ENCODE measurements at regions not wholly inside any gene's neighbourhood (a gene's known extent, or its start where the extent isn't known, plus 50 kb on each side); places are given as distances from the start of the nearest gene placed in this dataset.

DNA sequence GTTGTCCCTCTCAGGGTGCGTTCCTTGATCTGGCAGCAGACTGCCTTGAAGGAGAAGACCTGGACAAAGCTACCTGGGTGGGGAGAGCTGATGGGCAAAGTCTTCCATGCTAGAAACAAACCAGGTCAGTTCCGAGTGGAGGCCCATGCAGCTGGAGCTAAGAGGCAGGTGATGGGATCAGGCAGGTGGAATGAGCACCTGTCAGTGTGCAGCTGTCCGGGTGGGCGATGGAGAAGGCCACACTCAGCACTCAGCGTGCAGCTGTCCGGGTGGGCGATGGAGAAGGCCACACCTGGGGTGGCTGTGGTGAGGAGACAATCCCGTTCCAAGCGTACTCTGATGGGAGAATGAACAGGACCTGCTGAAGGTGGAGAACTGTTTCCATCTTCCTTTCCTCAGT, 237.3 kb upstream of the MYT1L start:
- no peak for TF ChIP-seq PTRF (tag; IDR thresholded peaks at IDR 0.05)
- no peak for TF ChIP-seq POLR2AphosphoS5 (IDR thresholded peaks at IDR 0.05; ENCODE audit: control insufficient read depth, insufficient read depth, low read depth, low read length)
- no peak for TF ChIP-seq ZNF146 (CRISPR knock-in tag; IDR thresholded peaks at IDR 0.05; ENCODE audit: unreplicated experiment)
- TF ChIP-seq SNIP1 (IDR thresholded peaks at IDR 0.05; ENCODE audit: low read depth): no peak
- TF ChIP-seq ZNF561 (CRISPR knock-in tag; conservative IDR thresholded peaks at IDR 0.05): no peak
- TF ChIP-seq, protein P1, sequence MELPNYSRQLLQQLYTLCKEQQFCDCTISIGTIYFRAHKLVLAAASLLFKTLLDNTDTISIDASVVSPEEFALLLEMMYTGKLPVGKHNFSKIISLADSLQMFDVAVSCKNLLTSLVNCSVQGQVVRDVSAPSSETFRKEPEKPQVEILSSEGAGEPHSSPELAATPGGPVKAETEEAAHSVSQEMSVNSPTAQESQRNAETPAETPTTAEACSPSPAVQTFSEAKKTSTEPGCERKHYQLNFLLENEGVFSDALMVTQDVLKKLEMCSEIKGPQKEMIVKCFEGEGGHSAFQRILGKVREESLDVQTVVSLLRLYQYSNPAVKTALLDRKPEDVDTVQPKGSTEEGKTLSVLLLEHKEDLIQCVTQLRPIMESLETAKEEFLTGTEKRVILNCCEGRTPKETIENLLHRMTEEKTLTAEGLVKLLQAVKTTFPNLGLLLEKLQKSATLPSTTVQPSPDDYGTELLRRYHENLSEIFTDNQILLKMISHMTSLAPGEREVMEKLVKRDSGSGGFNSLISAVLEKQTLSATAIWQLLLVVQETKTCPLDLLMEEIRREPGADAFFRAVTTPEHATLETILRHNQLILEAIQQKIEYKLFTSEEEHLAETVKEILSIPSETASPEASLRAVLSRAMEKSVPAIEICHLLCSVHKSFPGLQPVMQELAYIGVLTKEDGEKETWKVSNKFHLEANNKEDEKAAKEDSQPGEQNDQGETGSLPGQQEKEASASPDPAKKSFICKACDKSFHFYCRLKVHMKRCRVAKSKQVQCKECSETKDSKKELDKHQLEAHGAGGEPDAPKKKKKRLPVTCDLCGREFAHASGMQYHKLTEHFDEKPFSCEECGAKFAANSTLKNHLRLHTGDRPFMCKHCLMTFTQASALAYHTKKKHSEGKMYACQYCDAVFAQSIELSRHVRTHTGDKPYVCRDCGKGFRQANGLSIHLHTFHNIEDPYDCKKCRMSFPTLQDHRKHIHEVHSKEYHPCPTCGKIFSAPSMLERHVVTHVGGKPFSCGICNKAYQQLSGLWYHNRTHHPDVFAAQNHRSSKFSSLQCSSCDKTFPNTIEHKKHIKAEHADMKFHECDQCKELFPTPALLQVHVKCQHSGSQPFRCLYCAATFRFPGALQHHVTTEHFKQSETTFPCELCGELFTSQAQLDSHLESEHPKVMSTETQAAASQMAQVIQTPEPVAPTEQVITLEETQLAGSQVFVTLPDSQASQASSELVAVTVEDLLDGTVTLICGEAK (IDR thresholded peaks at IDR 0.05): no peak
- TF ChIP-seq, protein P1 (CRISPR knock-in tag; IDR thresholded peaks at IDR 0.05): no peak
- TF ChIP-seq, protein P2, sequence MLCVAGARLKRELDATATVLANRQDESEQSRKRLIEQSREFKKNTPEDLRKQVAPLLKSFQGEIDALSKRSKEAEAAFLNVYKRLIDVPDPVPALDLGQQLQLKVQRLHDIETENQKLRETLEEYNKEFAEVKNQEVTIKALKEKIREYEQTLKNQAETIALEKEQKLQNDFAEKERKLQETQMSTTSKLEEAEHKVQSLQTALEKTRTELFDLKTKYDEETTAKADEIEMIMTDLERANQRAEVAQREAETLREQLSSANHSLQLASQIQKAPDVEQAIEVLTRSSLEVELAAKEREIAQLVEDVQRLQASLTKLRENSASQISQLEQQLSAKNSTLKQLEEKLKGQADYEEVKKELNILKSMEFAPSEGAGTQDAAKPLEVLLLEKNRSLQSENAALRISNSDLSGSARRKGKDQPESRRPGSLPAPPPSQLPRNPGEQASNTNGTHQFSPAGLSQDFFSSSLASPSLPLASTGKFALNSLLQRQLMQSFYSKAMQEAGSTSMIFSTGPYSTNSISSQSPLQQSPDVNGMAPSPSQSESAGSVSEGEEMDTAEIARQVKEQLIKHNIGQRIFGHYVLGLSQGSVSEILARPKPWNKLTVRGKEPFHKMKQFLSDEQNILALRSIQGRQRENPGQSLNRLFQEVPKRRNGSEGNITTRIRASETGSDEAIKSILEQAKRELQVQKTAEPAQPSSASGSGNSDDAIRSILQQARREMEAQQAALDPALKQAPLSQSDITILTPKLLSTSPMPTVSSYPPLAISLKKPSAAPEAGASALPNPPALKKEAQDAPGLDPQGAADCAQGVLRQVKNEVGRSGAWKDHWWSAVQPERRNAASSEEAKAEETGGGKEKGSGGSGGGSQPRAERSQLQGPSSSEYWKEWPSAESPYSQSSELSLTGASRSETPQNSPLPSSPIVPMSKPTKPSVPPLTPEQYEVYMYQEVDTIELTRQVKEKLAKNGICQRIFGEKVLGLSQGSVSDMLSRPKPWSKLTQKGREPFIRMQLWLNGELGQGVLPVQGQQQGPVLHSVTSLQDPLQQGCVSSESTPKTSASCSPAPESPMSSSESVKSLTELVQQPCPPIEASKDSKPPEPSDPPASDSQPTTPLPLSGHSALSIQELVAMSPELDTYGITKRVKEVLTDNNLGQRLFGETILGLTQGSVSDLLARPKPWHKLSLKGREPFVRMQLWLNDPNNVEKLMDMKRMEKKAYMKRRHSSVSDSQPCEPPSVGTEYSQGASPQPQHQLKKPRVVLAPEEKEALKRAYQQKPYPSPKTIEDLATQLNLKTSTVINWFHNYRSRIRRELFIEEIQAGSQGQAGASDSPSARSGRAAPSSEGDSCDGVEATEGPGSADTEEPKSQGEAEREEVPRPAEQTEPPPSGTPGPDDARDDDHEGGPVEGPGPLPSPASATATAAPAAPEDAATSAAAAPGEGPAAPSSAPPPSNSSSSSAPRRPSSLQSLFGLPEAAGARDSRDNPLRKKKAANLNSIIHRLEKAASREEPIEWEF (CRISPR knock-in tag; IDR thresholded peaks at IDR 0.05): no peak
- no peak for TF ChIP-seq ZBED1 (IDR thresholded peaks at IDR 0.05)
- TF ChIP-seq, protein P3, sequence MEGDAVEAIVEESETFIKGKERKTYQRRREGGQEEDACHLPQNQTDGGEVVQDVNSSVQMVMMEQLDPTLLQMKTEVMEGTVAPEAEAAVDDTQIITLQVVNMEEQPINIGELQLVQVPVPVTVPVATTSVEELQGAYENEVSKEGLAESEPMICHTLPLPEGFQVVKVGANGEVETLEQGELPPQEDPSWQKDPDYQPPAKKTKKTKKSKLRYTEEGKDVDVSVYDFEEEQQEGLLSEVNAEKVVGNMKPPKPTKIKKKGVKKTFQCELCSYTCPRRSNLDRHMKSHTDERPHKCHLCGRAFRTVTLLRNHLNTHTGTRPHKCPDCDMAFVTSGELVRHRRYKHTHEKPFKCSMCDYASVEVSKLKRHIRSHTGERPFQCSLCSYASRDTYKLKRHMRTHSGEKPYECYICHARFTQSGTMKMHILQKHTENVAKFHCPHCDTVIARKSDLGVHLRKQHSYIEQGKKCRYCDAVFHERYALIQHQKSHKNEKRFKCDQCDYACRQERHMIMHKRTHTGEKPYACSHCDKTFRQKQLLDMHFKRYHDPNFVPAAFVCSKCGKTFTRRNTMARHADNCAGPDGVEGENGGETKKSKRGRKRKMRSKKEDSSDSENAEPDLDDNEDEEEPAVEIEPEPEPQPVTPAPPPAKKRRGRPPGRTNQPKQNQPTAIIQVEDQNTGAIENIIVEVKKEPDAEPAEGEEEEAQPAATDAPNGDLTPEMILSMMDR (IDR thresholded peaks at IDR 0.05 in 2 of 3, conservative IDR thresholded peaks at IDR 0.05 in 1 of 3; ENCODE audit: insufficient read depth in 2 of 3, low read depth in 1 of 3, low read length in 3 of 3): no peak
- TF ChIP-seq ZNF175 (CRISPR knock-in tag; IDR thresholded peaks at IDR 0.05; ENCODE audit: low read depth): no peak
- no peak for TF ChIP-seq SMARCA5 (IDR thresholded peaks at IDR 0.05)
- no peak for TF ChIP-seq MAZ (CRISPR knock-in tag; conservative IDR thresholded peaks at IDR 0.05 in 1 of 2, IDR thresholded peaks at IDR 0.05 in 1 of 2)
- TF ChIP-seq MAFK (IDR thresholded peaks at IDR 0.05; ENCODE audit: low read length): no peak

Measured in K562 (cell line).